PFSK-1 (cell line): ENCODE measurements at regions not wholly inside any gene's neighbourhood (a gene's known extent, or its start where the extent isn't known, plus 50 kb on each side); places are given as distances from the start of the nearest gene placed in this dataset.

ENCODE experiments used
- POLR2AphosphoS5 ChIP-seq: IDR thresholded peaks from 2 replicates; pipeline ENCODE4 v1.6.1; 2012; ENCODE audit warnings: low read depth, mild to moderate bottlenecking, control low read depth, low read length, moderate library complexity
- SIN3A ChIP-seq: IDR thresholded peaks from 2 replicates; pipeline ENCODE4 v1.6.1; 2012; ENCODE audit warnings: mild to moderate bottlenecking, low read length, moderate library complexity, borderline replicate concordance; ENCODE audit not compliant: insufficient read depth
- TF ChIP-seq, protein P1 (sequence below), 2 experiments: IDR thresholded peaks; 2 replicates each; pipeline versions ENCODE4 v1.6.1 to v1.8.0; 2011 to 2012; ENCODE audit warnings: low read depth in 2 of 2, low read length in 2 of 2, control low read depth in 1 of 2, inconsistent platforms in 1 of 2, mild to moderate bottlenecking in 1 of 2, moderate library complexity in 1 of 2; ENCODE audit not compliant: insufficient read depth in 1 of 2

- TF ChIP-seq POLR2AphosphoS5 (no peak), SIN3A (no peak)
- TF ChIP-seq, protein P1, sequence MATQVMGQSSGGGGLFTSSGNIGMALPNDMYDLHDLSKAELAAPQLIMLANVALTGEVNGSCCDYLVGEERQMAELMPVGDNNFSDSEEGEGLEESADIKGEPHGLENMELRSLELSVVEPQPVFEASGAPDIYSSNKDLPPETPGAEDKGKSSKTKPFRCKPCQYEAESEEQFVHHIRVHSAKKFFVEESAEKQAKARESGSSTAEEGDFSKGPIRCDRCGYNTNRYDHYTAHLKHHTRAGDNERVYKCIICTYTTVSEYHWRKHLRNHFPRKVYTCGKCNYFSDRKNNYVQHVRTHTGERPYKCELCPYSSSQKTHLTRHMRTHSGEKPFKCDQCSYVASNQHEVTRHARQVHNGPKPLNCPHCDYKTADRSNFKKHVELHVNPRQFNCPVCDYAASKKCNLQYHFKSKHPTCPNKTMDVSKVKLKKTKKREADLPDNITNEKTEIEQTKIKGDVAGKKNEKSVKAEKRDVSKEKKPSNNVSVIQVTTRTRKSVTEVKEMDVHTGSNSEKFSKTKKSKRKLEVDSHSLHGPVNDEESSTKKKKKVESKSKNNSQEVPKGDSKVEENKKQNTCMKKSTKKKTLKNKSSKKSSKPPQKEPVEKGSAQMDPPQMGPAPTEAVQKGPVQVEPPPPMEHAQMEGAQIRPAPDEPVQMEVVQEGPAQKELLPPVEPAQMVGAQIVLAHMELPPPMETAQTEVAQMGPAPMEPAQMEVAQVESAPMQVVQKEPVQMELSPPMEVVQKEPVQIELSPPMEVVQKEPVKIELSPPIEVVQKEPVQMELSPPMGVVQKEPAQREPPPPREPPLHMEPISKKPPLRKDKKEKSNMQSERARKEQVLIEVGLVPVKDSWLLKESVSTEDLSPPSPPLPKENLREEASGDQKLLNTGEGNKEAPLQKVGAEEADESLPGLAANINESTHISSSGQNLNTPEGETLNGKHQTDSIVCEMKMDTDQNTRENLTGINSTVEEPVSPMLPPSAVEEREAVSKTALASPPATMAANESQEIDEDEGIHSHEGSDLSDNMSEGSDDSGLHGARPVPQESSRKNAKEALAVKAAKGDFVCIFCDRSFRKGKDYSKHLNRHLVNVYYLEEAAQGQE (IDR thresholded peaks at IDR 0.05; ENCODE audit: insufficient read depth in 1 of 2, low read depth in 2 of 2, low read length in 2 of 2), result no peak
Measured at GRCh38 chr3:88230638-88231037, 80.9 kb downstream of the C3orf38 start.
